Progenitor cell of endocrine pancreas (in vitro differentiated cells): ENCODE measurements at regions not wholly inside any gene's neighbourhood (a gene's known extent, or its start where the extent isn't known, plus 50 kb on each side); places are given as distances from the start of the nearest gene placed in this dataset.
"Not testable (repeated sequence)": the region's sequence is repeated elsewhere in the genome, so short reads cannot be mapped to it uniquely, and the experiment has no call there.

ENCODE experiments used
- DNase-seq: peaks from one replicate; pipeline ENCODE4 v3.0.0; 2021; ENCODE audit warnings: low spot score; ENCODE audit not compliant: unreplicated experiment
- H3K27ac Mint-ChIP-seq: 2 replicates; pipeline ENCODE4 v1.8.0; 2021; ENCODE audit warnings: mild to moderate bottlenecking, moderate library complexity, mixed read lengths
- H3K27me3 Mint-ChIP-seq: 2 replicates; pipeline ENCODE4 v1.8.0; 2021; ENCODE audit warnings: mixed read lengths
- H3K36me3 Mint-ChIP-seq: 2 replicates; pipeline ENCODE4 v1.8.0; 2022; ENCODE audit warnings: mixed read lengths; ENCODE audit not compliant: insufficient read depth
- H3K4me1 Mint-ChIP-seq: 2 replicates; pipeline ENCODE4 v1.8.0; 2021; ENCODE audit warnings: low read depth, mixed read lengths
- H3K4me3 Mint-ChIP-seq: 2 replicates; pipeline ENCODE4 v1.8.0; 2021; ENCODE audit warnings: low read depth, mild to moderate bottlenecking, moderate library complexity, mixed read lengths
- H3K9me3 Mint-ChIP-seq: 2 replicates; pipeline ENCODE4 v1.8.0; 2021; ENCODE audit warnings: low read depth, mixed read lengths
- CTCF ChIP-seq: fragments of 200-600 bp; sonication (generic); IDR thresholded peaks from one replicate; pipeline ENCODE4 v1.5.0; 2021; ENCODE audit warnings: antibody characterized with exemption, mild to moderate bottlenecking; ENCODE audit not compliant: unreplicated experiment

- no peak overlapping the region for H3K27ac Mint-ChIP-seq
- peaks cover 12% of the 10 kb centered on the region for H3K27me3 Mint-ChIP-seq
- no peaks in the 10 kb centered on the region for H3K4me1 Mint-ChIP-seq
- no peak for DNase-seq
- no peaks in the 10 kb centered on the region for H3K36me3 Mint-ChIP-seq
- no peak for TF ChIP-seq CTCF
- H3K9me3 Mint-ChIP-seq, result no peaks in the 10 kb centered on the region
- no peak overlapping the region for H3K4me3 Mint-ChIP-seq
Measured at GRCh38 chr7:69373171-69374043, 224.9 kb upstream of the AUTS2 start.

GRCh38 chr7:69374044-69374425, 224.2 kb upstream of the AUTS2 start:
- DNase-seq, result no peak
- no peak overlapping the region for H3K27ac Mint-ChIP-seq
- no peak overlapping the region for H3K4me3 Mint-ChIP-seq
- H3K9me3 Mint-ChIP-seq, result no peaks in the 10 kb centered on the region
- TF ChIP-seq CTCF, result no peak
- no peaks in the 10 kb centered on the region for H3K36me3 Mint-ChIP-seq
- H3K4me1 Mint-ChIP-seq, result no peaks in the 10 kb centered on the region
- peaks cover 15% of the 10 kb centered on the region for H3K27me3 Mint-ChIP-seq

- Mint-ChIP-seq H3K4me1 (peaks cover 2% of the 10 kb centered on the region), H3K9me3 (no peaks in the 10 kb centered on the region), H3K27me3 (peaks cover 18% of the 10 kb centered on the region), H3K4me3 (no peak overlapping the region), H3K36me3 (no peaks in the 10 kb centered on the region), H3K27ac (no peak overlapping the region)
- no peak for DNase-seq
- no peak for TF ChIP-seq CTCF
Measured at GRCh38 chr7:69377191-69377590, 221.1 kb upstream of the AUTS2 start.

- H3K36me3 Mint-ChIP-seq, result no peaks in the 10 kb centered on the region
- H3K9me3 Mint-ChIP-seq, result no peaks in the 10 kb centered on the region
- H3K4me3 Mint-ChIP-seq, result no peak overlapping the region
- H3K4me1 Mint-ChIP-seq, result no peaks in the 10 kb centered on the region
- no peak overlapping the region for H3K27ac Mint-ChIP-seq
- DNase-seq, result no peak
- peaks cover 17% of the 10 kb centered on the region for H3K27me3 Mint-ChIP-seq
- no peak for TF ChIP-seq CTCF
Measured at GRCh38 chr7:69388452-69389137, 209.7 kb upstream of the AUTS2 start.

GRCh38 chr7:69389216-69389615, 209.1 kb upstream of the AUTS2 start:
- no peak for TF ChIP-seq CTCF

GRCh38 chr7:69393912-69394311, 204.4 kb upstream of the AUTS2 start:
- H3K36me3 Mint-ChIP-seq, DNase-seq, H3K4me1 Mint-ChIP-seq, H3K4me3 Mint-ChIP-seq, H3K9me3 Mint-ChIP-seq, H3K27ac Mint-ChIP-seq: not testable (repeated sequence)
- H3K27me3 Mint-ChIP-seq, result peaks cover 18% of the 10 kb centered on the region

More at GRCh38 chr7:69389216-69389615, 209.1 kb upstream of the AUTS2 start:
- no peak for DNase-seq
- no peaks in the 10 kb centered on the region for H3K9me3 Mint-ChIP-seq
- H3K36me3 Mint-ChIP-seq, result no peaks in the 10 kb centered on the region
- no peaks in the 10 kb centered on the region for H3K4me1 Mint-ChIP-seq
- no peak overlapping the region for H3K4me3 Mint-ChIP-seq
- H3K27ac Mint-ChIP-seq, result no peak overlapping the region
- peaks cover 16% of the 10 kb centered on the region for H3K27me3 Mint-ChIP-seq
